ENCODE measurements at regions not wholly inside any gene's neighbourhood (a gene's known extent, or its start where the extent isn't known, plus 50 kb on each side); places are given as distances from the start of the nearest gene placed in this dataset.

DNA sequence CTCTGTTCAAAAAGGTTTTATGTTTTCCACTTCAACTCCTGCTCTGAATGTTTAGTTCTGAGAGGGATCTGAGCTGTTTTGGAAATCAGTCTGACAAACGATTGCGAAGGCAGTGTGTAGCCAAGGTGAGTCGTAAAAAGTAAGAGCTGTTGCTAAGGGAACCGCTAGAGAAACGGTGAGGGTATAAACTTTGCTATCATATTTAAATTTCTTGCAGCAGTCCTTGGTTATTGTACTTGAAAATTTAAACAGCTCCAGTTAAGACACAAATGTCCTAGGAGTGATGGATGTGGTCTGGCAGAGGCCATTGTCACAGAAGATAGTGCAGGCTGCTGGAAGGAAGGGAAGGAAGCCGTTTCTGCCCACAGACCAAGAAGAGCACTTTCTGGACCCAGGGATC is 64.9 kb upstream of the CITED2 start:
- no peak for TF ChIP-seq CTCF (IDR thresholded peaks at IDR 0.05)
- TF ChIP-seq EZH2phosphoT487 (IDR thresholded peaks at IDR 0.05), result no peak
- TF ChIP-seq EZH2 (IDR thresholded peaks at IDR 0.05), result no peak
